Erythroblast (primary cell): ENCODE measurements at regions not wholly inside any gene's neighbourhood (a gene's known extent, or its start where the extent isn't known, plus 50 kb on each side); places are given as distances from the start of the nearest gene placed in this dataset.

ENCODE experiments used
- GATA1 ChIP-seq: IDR thresholded peaks from 2 replicates; pipeline ENCODE4 v1.6.1; 2011; ENCODE audit warnings: low read depth, mild to moderate bottlenecking, control low read depth, low read length, moderate library complexity
- POLR2A ChIP-seq: IDR thresholded peaks from 2 replicates; pipeline ENCODE4 v1.6.1; 2011; ENCODE audit warnings: mild to moderate bottlenecking, low read length

- TF ChIP-seq POLR2A, result no peak
- TF ChIP-seq GATA1, result no peak
Measured at GRCh38 chr1:96409087-96409486, 312.5 kb upstream of the PTBP2 start.
